ENCODE measurements at regions not wholly inside any gene's neighbourhood (a gene's known extent, or its start where the extent isn't known, plus 50 kb on each side); places are given as distances from the start of the nearest gene placed in this dataset.

DNA sequence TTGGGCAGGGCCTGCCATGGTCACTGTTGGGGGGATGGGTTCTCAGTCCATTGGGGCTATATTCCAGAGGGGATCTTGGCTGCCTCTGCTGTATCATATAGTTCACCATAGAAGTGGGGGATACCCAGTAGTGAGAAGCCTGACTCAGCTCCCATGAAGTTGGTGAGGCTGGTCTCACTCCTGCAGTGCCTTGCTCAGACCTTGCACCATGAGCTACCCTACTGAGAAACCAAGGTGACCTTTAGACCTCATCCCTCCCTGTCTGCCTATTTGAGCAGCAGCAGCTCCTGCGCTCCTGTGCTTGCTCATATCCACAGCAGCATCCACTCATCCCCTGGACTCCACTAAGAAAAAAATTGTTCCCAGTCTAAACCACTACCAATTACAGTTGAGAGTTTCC lies 56.0 kb upstream of the HEY2 start:
- no peak for TF ChIP-seq ZNF274 (IDR thresholded peaks at IDR 0.05; ENCODE audit: low read depth, low read length)
- TF ChIP-seq YY1 (IDR thresholded peaks at IDR 0.05; ENCODE audit: insufficient read depth, insufficient read length): no peak

Data from NT2/D1 (cell line).